ENCODE measurements at regions not wholly inside any gene's neighbourhood (a gene's known extent, or its start where the extent isn't known, plus 50 kb on each side); places are given as distances from the start of the nearest gene placed in this dataset.
"Not testable (repeated sequence)": the region's sequence is repeated elsewhere in the genome, so short reads cannot be mapped to it uniquely, and the experiment has no call there.

DNA sequence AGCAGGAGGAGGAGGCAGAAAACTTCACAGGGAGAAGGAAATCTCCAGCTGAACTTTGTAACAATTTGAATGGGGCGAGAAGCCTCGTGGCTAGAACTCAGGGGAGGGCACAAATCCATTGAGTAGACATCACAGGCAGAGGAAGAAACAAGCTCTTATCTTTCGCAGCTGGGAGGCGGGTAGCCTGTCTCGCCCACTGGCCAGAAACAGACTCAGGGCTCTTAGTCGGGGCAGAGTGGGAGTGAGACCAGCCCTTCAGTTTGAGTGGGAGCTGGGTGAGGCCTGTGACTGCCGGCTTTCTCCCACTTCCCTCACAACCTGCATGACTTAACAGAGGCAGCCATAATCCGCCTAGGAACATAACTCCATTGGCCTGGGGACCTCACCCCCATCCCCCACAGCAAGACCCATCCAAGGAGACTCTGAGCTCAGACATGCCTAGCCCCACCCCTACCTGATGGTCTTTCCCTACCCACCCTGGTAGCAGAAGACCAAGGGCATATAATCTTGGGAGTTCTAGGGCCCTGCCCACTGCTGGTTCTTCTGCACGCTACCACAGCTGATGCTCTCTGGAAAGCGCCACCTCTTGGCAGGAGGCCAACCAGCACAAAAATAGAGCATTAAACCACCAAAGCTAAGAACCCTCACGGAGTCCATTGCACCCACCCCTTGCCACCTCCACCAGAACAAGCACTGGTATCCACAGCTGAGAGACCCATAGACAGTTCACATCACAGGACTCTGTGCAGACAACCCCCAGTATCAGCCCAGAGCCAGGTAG, 77.8 kb upstream of the LMNTD1 start:
- CTCF ChIA-PET: interaction anchor here (1.1 to 1.4 kb wide), 2 partner anchors 10 to 15 kb away, joined by 3 to 4 read pairs; no protein-coding TSS in a partner anchor
- not testable (repeated sequence) for ATAC-seq; DNase-seq (ENCODE audit: low spot score); H3K4me3 Mint-ChIP-seq; H3K27me3 Mint-ChIP-seq (ENCODE audit: low read depth); H3K36me3 Mint-ChIP-seq; H3K27ac Mint-ChIP-seq; H3K4me1 Mint-ChIP-seq
- POLR2A ChIA-PET: interaction anchor here (0.6 kb wide), 1 partner anchor 21 kb away, joined by 3 read pairs; no protein-coding TSS in a partner anchor
- H3K9me3 Mint-ChIP-seq: peaks cover 14% of the 10 kb centered on the region

DNA sequence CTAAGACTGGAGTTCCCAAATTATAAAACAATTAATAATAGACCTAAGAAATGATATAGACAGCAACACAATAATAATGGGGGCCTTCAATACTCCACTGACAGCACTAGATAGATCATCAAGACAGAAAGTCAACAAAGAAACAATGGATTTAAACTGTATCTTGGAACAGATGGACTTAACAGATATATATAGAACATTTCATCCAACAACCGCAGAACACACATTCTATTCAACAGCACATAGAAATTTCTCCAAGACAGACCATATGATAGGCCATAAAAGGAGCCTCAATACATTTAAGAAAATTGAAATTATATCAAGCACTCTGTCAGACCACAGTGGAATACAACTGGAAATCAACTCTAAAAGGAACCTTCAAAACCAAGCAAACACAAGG, 80.1 kb upstream of the LMNTD1 start:
- H3K27me3 Mint-ChIP-seq (ENCODE audit: low read depth): not testable (repeated sequence)

DNA sequence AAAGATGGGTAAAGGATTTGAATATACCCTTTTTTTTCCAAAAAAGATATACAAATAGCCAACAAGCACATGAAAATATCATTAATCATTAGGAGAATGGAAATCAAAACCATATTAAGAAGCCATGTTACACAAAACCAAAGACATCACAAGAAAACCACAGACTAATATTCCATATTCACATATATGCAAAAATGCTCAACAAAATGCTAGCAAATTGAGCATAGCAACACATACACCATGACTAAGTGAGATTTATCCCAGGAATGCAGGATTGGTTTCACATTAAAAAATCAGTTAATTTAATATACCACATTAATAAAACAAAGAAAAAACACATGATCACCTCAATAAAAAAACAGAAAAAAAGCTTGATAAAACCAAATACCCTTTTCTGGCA, 84.7 kb upstream of the LMNTD1 start:
- no peak for ATAC-seq
- H3K4me1 Mint-ChIP-seq: no peaks in the 10 kb centered on the region

More for the DNA sequence above, 80.1 kb upstream of the LMNTD1 start:
- H3K4me3 Mint-ChIP-seq; H3K27ac Mint-ChIP-seq; H3K36me3 Mint-ChIP-seq; ATAC-seq; DNase-seq (ENCODE audit: low spot score); POLR2A ChIA-PET; CTCF ChIA-PET; H3K4me1 Mint-ChIP-seq: not testable (repeated sequence)
- H3K9me3 Mint-ChIP-seq: peaks cover 24% of the 10 kb centered on the region

DNA sequence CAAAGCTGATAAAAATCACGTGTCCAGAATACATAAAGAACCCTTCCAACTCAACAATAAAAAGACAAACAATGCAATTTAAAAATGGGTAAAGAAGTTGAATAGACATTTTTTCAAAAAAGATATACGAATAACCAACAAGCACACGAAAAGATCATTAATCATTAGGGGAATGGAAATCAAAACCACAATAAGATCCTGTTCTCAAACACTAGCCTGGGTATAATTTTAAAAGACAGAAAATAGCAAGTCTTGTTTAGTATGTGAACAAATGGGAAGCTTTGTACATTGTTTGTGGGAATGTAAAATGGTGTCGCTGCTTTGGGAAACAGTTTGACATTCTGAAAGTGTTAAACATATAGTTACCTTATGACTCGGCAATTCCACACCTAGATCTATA, 86.3 kb upstream of the LMNTD1 start:
- CTCF ChIA-PET: no interaction called here
- Mint-ChIP-seq H3K4me3 (no peak overlapping the region), H3K4me1 (0 out of 2 replicates have a peak, but pooled peaks cover 2% of the 10 kb centered on the region), H3K9me3 (peaks cover 17% of the 10 kb centered on the region), H3K36me3 (peaks cover 4% of the 10 kb centered on the region), H3K27me3 (ENCODE audit: low read depth) (no peaks in the 10 kb centered on the region), H3K27ac (no peak overlapping the region)
- TF ChIP-seq, protein P1, sequence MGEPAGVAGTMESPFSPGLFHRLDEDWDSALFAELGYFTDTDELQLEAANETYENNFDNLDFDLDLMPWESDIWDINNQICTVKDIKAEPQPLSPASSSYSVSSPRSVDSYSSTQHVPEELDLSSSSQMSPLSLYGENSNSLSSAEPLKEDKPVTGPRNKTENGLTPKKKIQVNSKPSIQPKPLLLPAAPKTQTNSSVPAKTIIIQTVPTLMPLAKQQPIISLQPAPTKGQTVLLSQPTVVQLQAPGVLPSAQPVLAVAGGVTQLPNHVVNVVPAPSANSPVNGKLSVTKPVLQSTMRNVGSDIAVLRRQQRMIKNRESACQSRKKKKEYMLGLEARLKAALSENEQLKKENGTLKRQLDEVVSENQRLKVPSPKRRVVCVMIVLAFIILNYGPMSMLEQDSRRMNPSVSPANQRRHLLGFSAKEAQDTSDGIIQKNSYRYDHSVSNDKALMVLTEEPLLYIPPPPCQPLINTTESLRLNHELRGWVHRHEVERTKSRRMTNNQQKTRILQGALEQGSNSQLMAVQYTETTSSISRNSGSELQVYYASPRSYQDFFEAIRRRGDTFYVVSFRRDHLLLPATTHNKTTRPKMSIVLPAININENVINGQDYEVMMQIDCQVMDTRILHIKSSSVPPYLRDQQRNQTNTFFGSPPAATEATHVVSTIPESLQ (CRISPR knock-in tag; IDR thresholded peaks at IDR 0.05): no peak
- TF ChIP-seq JUN (CRISPR knock-in tag; IDR thresholded peaks at IDR 0.05) (no peak), PRRX2 (CRISPR knock-in tag; IDR thresholded peaks at IDR 0.05) (no peak), CREB1 (CRISPR knock-in tag; IDR thresholded peaks at IDR 0.05) (no peak), TEAD4 (CRISPR knock-in tag; IDR thresholded peaks at IDR 0.05) (no peak)
- TF ChIP-seq, protein P2, sequence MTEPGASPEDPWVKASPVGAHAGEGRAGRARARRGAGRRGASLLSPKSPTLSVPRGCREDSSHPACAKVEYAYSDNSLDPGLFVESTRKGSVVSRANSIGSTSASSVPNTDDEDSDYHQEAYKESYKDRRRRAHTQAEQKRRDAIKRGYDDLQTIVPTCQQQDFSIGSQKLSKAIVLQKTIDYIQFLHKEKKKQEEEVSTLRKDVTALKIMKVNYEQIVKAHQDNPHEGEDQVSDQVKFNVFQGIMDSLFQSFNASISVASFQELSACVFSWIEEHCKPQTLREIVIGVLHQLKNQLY (CRISPR knock-in tag; IDR thresholded peaks at IDR 0.05): no peak
- TF ChIP-seq, protein P3, sequence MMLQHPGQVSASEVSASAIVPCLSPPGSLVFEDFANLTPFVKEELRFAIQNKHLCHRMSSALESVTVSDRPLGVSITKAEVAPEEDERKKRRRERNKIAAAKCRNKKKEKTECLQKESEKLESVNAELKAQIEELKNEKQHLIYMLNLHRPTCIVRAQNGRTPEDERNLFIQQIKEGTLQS (CRISPR knock-in tag; conservative IDR thresholded peaks at IDR 0.05): no peak
- no peak for ATAC-seq
- POLR2A ChIA-PET: no interaction called here
- DNase-seq (ENCODE audit: low spot score): no peak

More for the DNA sequence above, 84.7 kb upstream of the LMNTD1 start:
- POLR2A ChIA-PET: no interaction called here
- no peaks in the 10 kb centered on the region for H3K27me3 Mint-ChIP-seq (ENCODE audit: low read depth)
- H3K9me3 Mint-ChIP-seq: peaks cover 12% of the 10 kb centered on the region
- H3K27ac Mint-ChIP-seq: no peak overlapping the region
- TF ChIP-seq NR2C2 (CRISPR knock-in tag; IDR thresholded peaks at IDR 0.05): no peak
- TF ChIP-seq, protein P4, sequence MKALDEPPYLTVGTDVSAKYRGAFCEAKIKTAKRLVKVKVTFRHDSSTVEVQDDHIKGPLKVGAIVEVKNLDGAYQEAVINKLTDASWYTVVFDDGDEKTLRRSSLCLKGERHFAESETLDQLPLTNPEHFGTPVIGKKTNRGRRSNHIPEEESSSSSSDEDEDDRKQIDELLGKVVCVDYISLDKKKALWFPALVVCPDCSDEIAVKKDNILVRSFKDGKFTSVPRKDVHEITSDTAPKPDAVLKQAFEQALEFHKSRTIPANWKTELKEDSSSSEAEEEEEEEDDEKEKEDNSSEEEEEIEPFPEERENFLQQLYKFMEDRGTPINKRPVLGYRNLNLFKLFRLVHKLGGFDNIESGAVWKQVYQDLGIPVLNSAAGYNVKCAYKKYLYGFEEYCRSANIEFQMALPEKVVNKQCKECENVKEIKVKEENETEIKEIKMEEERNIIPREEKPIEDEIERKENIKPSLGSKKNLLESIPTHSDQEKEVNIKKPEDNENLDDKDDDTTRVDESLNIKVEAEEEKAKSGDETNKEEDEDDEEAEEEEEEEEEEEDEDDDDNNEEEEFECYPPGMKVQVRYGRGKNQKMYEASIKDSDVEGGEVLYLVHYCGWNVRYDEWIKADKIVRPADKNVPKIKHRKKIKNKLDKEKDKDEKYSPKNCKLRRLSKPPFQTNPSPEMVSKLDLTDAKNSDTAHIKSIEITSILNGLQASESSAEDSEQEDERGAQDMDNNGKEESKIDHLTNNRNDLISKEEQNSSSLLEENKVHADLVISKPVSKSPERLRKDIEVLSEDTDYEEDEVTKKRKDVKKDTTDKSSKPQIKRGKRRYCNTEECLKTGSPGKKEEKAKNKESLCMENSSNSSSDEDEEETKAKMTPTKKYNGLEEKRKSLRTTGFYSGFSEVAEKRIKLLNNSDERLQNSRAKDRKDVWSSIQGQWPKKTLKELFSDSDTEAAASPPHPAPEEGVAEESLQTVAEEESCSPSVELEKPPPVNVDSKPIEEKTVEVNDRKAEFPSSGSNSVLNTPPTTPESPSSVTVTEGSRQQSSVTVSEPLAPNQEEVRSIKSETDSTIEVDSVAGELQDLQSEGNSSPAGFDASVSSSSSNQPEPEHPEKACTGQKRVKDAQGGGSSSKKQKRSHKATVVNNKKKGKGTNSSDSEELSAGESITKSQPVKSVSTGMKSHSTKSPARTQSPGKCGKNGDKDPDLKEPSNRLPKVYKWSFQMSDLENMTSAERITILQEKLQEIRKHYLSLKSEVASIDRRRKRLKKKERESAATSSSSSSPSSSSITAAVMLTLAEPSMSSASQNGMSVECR (CRISPR knock-in tag; IDR thresholded peaks at IDR 0.05; ENCODE audit: borderline replicate concordance): no peak
- TF ChIP-seq, protein P5, sequence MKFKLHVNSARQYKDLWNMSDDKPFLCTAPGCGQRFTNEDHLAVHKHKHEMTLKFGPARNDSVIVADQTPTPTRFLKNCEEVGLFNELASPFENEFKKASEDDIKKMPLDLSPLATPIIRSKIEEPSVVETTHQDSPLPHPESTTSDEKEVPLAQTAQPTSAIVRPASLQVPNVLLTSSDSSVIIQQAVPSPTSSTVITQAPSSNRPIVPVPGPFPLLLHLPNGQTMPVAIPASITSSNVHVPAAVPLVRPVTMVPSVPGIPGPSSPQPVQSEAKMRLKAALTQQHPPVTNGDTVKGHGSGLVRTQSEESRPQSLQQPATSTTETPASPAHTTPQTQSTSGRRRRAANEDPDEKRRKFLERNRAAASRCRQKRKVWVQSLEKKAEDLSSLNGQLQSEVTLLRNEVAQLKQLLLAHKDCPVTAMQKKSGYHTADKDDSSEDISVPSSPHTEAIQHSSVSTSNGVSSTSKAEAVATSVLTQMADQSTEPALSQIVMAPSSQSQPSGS (CRISPR knock-in tag; IDR thresholded peaks at IDR 0.05; ENCODE audit: borderline replicate concordance, low read depth): no peak
- TF ChIP-seq, protein P6, sequence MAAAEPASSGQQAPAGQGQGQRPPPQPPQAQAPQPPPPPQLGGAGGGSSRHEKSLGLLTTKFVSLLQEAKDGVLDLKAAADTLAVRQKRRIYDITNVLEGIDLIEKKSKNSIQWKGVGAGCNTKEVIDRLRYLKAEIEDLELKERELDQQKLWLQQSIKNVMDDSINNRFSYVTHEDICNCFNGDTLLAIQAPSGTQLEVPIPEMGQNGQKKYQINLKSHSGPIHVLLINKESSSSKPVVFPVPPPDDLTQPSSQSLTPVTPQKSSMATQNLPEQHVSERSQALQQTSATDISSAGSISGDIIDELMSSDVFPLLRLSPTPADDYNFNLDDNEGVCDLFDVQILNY (CRISPR knock-in tag; IDR thresholded peaks at IDR 0.05): no peak
- no peak for TF ChIP-seq JUN (CRISPR knock-in tag; IDR thresholded peaks at IDR 0.05)
- TF ChIP-seq ESRRA (CRISPR knock-in tag; IDR thresholded peaks at IDR 0.05; ENCODE audit: borderline replicate concordance): no peak
- TF ChIP-seq IRF2 (CRISPR knock-in tag; IDR thresholded peaks at IDR 0.05; ENCODE audit: borderline replicate concordance, low read depth): no peak
- CTCF ChIA-PET: no interaction called here
- no peak overlapping the region for H3K4me3 Mint-ChIP-seq
- peaks cover 4% of the 10 kb centered on the region for H3K36me3 Mint-ChIP-seq
- DNase-seq (ENCODE audit: low spot score): no peak
